ENCODE measurements at regions not wholly inside any gene's neighbourhood (a gene's known extent, or its start where the extent isn't known, plus 50 kb on each side); places are given as distances from the start of the nearest gene placed in this dataset.

- H3K9me3 ChIP-seq (replicated peaks; ENCODE audit: control insufficient read depth, insufficient read depth, low read length): no peaks in the 10 kb centered on the region
- H3K79me2 ChIP-seq (ENCODE audit: control insufficient read depth, insufficient read depth, low read length): no peaks in the 10 kb centered on the region
- CTCF ChIA-PET: no interaction called here
- no peak overlapping the region for H2AFZ ChIP-seq (ENCODE audit: low read depth, low read length)
- no peaks in the 10 kb centered on the region for H3K4me1 ChIP-seq (ENCODE audit: control insufficient read depth, extremely low read depth, insufficient read depth, low read length)
- no TSS peak for BruUV-seq (replicated peaks)
- H3K27ac ChIP-seq (ENCODE audit: insufficient read depth, low read depth, low read length): no peak overlapping the region
- no peaks in the 10 kb centered on the region for H4K20me1 ChIP-seq (replicated peaks; ENCODE audit: control insufficient read depth, extremely low read depth, insufficient read depth, low read length)
- no peak overlapping the region for H3K9ac ChIP-seq (replicated peaks; ENCODE audit: extremely low read depth, insufficient read depth, low read length)
- no peak overlapping the region for H3K4me2 ChIP-seq (ENCODE audit: insufficient read depth, low read length)
- H3K36me3 ChIP-seq (ENCODE audit: control insufficient read depth in 2 of 2, extremely low read depth in 1 of 2, insufficient read depth in 2 of 2, low read length in 2 of 2): no peaks in the 10 kb centered on the region
- no peak overlapping the region for H3K4me3 ChIP-seq (replicated peaks in 1 of 3; ENCODE audit: insufficient read depth in 1 of 3, low read depth in 1 of 3, low read length in 3 of 3)
- FAIRE-seq (no peak), DNase-seq (ENCODE audit: low read depth, low spot score) (no peak)
- TF ChIP-seq JUN (IDR thresholded peaks at IDR 0.05; ENCODE audit: borderline replicate concordance, insufficient read depth, insufficient read length, low read depth) (no peak), MYC (IDR thresholded peaks at IDR 0.05; ENCODE audit: low read depth, low read length) (no peak), EZH2 (IDR thresholded peaks at IDR 0.05; ENCODE audit: borderline replicate concordance, low read depth, low read length, severe bottlenecking) (no peak), GATA2 (IDR thresholded peaks at IDR 0.05; ENCODE audit: insufficient read depth, insufficient read length, low read depth, low read length) (no peak), POLR2A (IDR thresholded peaks at IDR 0.05; ENCODE audit: low read depth, low read length) (no peak), MAX (IDR thresholded peaks at IDR 0.05; ENCODE audit: insufficient read depth, insufficient read length) (no peak), CTCF (IDR thresholded peaks at IDR 0.05; ENCODE audit: extremely low read depth in 1 of 2, insufficient read depth in 1 of 2, low read depth in 1 of 2, low read length in 2 of 2) (no peak)
- H3K27me3 ChIP-seq (ENCODE audit: control insufficient read depth in 2 of 2, insufficient read depth in 2 of 2, low read length in 2 of 2): no peaks in the 10 kb centered on the region
- POLR2A ChIA-PET: no interaction called here
- dilution Hi-C loops (cut with MboI; ENCODE audit: extremely low pct_ligation_motif_present, low sequenced_read_pairs): no loop called here
- no peaks in the 10 kb centered on the region for H3K9me1 ChIP-seq (replicated peaks; ENCODE audit: control insufficient read depth, extremely low read depth, insufficient read depth, low read length)
- intact Hi-C loops (cut with micrococcal nuclease): loop anchor here (10.0 kb wide), 1 partner anchor 1009 kb away; no protein-coding TSS in a partner anchor
These were observed 1262.8 kb upstream of the PRMT6 start for GRCh38 chr1:105793536-105794146.

All from endothelial cell of umbilical vein (primary cell).